ENCODE measurements at regions not wholly inside any gene's neighbourhood (a gene's known extent, or its start where the extent isn't known, plus 50 kb on each side); places are given as distances from the start of the nearest gene placed in this dataset.
A peak's percentile ranks its signal among the peaks of the same experiment; 100 is the strongest.

DNA sequence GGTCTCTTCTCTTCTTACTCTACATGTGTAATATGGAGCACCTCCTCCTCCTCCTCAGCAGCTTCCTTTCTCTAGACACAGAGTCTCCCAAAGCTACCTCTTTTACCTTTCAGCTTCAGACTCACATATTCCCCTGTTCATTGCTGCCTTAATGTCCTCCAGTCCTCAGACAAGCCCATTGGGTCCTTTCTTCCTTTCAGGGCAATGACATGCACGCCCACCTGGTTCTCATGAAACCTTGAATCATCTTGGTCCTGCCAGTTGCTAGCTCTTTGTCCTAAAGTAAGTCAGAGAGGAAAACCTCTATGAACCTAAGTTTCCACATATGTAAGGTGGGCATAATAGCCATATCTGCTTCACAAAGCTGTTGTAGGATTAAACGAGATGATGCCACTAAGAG is 227.0 kb downstream of the RPS24 start:
- no peak overlapping the region for H3K4me3 ChIP-seq (ENCODE audit: low read depth, low read length)
- no peak for DNase-seq (ENCODE audit: low read depth)
- TF ChIP-seq, protein P1, sequence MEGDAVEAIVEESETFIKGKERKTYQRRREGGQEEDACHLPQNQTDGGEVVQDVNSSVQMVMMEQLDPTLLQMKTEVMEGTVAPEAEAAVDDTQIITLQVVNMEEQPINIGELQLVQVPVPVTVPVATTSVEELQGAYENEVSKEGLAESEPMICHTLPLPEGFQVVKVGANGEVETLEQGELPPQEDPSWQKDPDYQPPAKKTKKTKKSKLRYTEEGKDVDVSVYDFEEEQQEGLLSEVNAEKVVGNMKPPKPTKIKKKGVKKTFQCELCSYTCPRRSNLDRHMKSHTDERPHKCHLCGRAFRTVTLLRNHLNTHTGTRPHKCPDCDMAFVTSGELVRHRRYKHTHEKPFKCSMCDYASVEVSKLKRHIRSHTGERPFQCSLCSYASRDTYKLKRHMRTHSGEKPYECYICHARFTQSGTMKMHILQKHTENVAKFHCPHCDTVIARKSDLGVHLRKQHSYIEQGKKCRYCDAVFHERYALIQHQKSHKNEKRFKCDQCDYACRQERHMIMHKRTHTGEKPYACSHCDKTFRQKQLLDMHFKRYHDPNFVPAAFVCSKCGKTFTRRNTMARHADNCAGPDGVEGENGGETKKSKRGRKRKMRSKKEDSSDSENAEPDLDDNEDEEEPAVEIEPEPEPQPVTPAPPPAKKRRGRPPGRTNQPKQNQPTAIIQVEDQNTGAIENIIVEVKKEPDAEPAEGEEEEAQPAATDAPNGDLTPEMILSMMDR (conservative IDR thresholded peaks at IDR 0.05; ENCODE audit: low read depth, low read length): no peak

DNA sequence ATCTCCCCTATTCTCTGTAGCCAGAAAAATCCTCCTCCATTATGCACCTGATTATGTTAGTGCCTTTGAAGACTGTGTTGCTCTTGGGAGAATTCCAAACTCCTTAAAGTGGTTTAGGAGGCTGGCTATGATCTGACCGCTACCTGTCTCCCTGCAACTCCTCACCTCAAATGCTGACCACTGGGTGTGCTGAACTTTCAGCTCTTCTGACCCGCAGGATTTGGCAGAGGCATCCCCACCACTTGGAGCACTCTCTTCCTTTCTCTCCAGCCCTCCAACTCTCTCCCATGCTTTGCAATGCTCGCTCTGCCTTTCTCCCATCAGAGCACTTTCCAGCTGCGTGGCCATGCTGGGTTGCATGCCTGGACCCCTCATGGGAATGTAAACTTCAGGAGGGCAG is 227.6 kb downstream of the RPS24 start:
- no peak overlapping the region for H3K4me3 ChIP-seq (ENCODE audit: low read depth, low read length)
- TF ChIP-seq, protein P1 (conservative IDR thresholded peaks at IDR 0.05; ENCODE audit: low read depth, low read length): no peak
- no peak for DNase-seq (ENCODE audit: low read depth)

DNA sequence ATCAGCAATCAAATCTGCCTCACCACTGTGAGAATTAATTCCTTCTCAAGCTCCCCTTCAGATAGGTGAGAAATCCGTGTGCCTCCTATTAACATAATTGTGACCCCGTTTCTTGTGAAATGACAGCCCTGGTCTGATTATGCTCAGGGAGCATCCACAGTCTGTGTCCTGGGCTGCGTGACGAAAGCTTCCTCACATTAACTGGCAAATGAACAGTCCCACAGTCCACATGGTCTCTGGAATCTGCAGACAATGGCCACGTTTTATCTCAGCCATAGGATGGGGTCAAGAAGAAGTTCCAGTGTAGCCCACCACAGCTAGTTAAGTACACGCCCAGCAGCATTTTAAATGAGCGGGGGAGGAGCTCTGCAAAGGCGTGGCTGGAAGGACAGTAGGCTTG is 229.2 kb downstream of the RPS24 start:
- no peak overlapping the region for H3K4me3 ChIP-seq (ENCODE audit: low read depth, low read length)
- TF ChIP-seq, protein P1 (conservative IDR thresholded peaks at IDR 0.05; ENCODE audit: low read depth, low read length): no peak
- DNase-seq (ENCODE audit: low read depth): no peak

DNA sequence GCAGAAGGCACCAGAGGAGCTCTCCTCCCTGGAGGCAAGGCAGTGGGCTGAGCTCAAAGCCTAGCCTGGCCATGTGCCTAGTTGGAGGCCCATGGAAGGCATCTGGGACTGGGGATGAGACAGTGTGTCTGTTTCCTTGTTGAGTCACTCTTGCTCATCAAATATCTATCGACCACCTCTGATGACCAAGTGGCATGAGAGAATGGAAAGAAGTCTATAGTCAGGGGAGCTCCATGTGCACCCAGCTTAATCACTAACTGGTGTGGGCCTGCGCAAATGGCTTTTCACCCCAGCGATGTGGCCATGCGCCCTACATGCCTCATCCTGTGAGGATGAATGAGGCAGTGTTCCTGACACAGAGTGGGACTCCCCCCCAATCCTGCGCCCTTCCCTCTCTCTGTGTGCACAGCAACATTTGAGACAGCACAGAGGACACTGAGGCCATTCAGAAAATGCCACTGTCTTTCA is 229.9 kb downstream of the RPS24 start:
- H3K4me3 ChIP-seq (ENCODE audit: low read depth, low read length): no peak overlapping the region
- DNase-seq (ENCODE audit: low read depth): peak; percentile 18
- TF ChIP-seq, protein P1 (conservative IDR thresholded peaks at IDR 0.05; ENCODE audit: low read depth, low read length): no peak

DNA sequence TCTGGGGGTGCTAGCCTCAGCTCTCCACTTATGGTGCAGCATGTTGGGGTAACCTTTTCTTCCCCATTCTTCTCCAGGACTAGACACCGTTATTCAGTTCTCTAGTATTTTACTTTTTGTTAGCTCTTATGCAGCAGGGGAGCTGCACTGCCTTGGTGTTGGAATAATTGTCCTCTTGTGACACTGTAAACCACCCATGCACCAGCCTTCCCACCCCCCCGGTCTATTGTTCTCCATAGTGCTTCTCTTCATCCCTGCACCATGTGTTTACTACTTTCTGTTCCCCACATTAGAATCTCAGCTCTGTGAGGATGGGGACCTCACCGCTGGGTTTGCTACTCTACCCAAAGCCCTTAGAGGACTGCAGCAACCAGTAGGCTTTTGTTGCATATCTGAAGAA is 230.7 kb downstream of the RPS24 start:
- H3K4me3 ChIP-seq (ENCODE audit: low read depth, low read length): no peak overlapping the region
- TF ChIP-seq, protein P1 (conservative IDR thresholded peaks at IDR 0.05; ENCODE audit: low read depth, low read length): no peak
- no peak for DNase-seq (ENCODE audit: low read depth)

DNA sequence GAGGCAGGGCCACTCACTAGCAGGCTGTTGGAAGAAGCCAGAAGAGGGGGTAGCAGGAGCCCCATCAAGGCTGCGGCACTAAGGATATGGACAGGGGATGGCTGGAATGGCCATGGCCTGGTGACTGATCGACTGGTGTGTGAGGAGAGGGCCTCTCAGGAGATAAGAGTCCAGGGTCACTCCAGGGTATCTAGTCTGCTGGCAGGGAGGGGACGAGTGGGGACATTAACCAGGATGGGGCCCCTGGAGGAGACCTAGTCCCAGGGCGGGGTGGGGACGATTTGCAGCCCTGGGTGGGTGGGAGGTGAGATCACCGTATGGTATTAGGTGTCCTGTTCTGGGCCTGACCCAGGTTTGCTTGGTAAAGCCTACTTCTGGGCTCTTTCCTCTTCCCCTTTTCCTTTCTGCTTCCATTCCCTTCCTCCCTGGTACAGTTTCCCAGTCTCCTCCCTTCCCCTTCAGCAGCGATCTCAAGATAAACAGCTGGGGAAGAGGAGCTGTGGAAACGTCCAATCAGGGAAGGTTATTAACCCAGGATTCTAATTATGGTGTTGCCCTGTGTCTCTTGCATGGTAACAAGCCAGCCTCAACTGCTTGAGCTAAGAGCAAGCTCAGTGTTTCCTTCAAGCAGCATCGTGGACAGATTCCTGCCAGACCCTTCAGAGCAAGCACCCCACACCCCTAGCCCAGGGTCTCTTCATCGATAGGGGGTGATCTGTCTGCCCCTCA is 233.2 kb downstream of the RPS24 start:
- TF ChIP-seq, protein P1 (conservative IDR thresholded peaks at IDR 0.05; ENCODE audit: low read depth, low read length): no peak
- H3K4me3 ChIP-seq (ENCODE audit: low read depth, low read length): no peak overlapping the region
- no peak for DNase-seq (ENCODE audit: low read depth)

DNA sequence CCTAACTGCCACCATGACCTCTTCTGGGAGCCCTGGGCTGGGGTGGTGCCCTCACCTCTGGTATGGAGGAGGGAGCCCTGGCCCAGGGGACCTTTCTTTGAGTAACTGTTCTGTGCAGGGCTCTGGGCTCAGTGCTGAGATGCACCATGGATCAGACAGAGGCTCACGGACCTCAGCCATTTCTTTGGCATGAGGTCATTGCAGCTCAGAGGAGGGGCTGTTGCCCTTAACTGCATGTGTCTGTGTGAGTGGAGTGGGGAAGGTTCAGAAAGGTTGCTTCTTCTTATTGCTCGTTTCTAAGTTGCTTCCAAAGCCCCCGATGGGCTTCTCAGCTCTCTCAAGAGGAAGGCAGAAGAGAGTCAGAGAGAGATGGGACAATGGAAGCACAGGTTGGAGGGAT is 233.9 kb downstream of the RPS24 start:
- DNase-seq (ENCODE audit: low read depth): no peak
- TF ChIP-seq, protein P1 (conservative IDR thresholded peaks at IDR 0.05; ENCODE audit: low read depth, low read length): no peak
- H3K4me3 ChIP-seq (ENCODE audit: low read depth, low read length): no peak overlapping the region

Data from epithelial cell of proximal tubule (primary cell).